HEK293T (cell line): ENCODE measurements at regions not wholly inside any gene's neighbourhood (a gene's known extent, or its start where the extent isn't known, plus 50 kb on each side); places are given as distances from the start of the nearest gene placed in this dataset.

Experiments
- CTCF ChIA-PET: fragments of 350-600 bp; formaldehyde crosslinking; extraction: SDS; loops from one replicate; lab custom pipeline; 2021; ENCODE audit warnings: antibody characterized with exemption, inconsistent platforms; lab: Yijun Ruan, JAX
- POLR2A ChIA-PET: fragments of 350-600 bp; formaldehyde crosslinking; extraction: SDS; loops from one replicate; lab custom pipeline; 2020; ENCODE audit warnings: antibody characterized with exemption, inconsistent platforms; lab: Yijun Ruan, JAX
- DNase-seq: peaks from one replicate; pipeline ENCODE4 v3.0.0; 2012; ENCODE audit warnings: mixed read lengths; ENCODE audit errors: extremely low spot score
- ARNT ChIP-seq: fragments of 450-650 bp; IDR thresholded peaks from 2 replicates; pipeline ENCODE4 v1.6.1; 2017; ENCODE audit warnings: mild to moderate bottlenecking
- BHLHE40 ChIP-seq: fragments of 450-650 bp; IDR thresholded peaks from 2 replicates; pipeline ENCODE4 v1.6.1; 2016; ENCODE audit warnings: mild to moderate bottlenecking, moderate library complexity, borderline replicate concordance
- CTBP1 ChIP-seq: fragments of 450-650 bp; IDR thresholded peaks from 2 replicates; pipeline ENCODE4 v1.6.1; 2016; ENCODE audit warnings: borderline replicate concordance
- ELF4 ChIP-seq: fragments of 450-650 bp; IDR thresholded peaks from 2 replicates; pipeline ENCODE4 v1.6.1; 2017; ENCODE audit warnings: antibody characterized with exemption
- FOXA1 ChIP-seq: fragments of 450-650 bp; IDR thresholded peaks from 2 replicates; pipeline ENCODE4 v1.6.1; 2016; ENCODE audit warnings: mild to moderate bottlenecking
- FOXK2 ChIP-seq: fragments of 450-650 bp; IDR thresholded peaks from 2 replicates; pipeline ENCODE4 v1.6.1; 2016; ENCODE audit warnings: mild to moderate bottlenecking
- FOXM1 ChIP-seq: fragments of 450-650 bp; IDR thresholded peaks from 2 replicates; pipeline ENCODE4 v1.6.1; 2017; ENCODE audit warnings: mild to moderate bottlenecking, borderline replicate concordance
- HDGF ChIP-seq: fragments of 450-650 bp; IDR thresholded peaks from 2 replicates; pipeline ENCODE4 v1.6.1; 2017; ENCODE audit warnings: antibody characterized with exemption, borderline replicate concordance
- L3MBTL2 ChIP-seq: fragments of 450-650 bp; conservative IDR thresholded peaks from 2 replicates; pipeline ENCODE4 v1.6.1; 2016; ENCODE audit warnings: mild to moderate bottlenecking
- LEF1 ChIP-seq: fragments of 450-650 bp; IDR thresholded peaks from 2 replicates; pipeline ENCODE4 v1.6.1; 2017; ENCODE audit warnings: mild to moderate bottlenecking, borderline replicate concordance
- NFRKB ChIP-seq: fragments of 450-650 bp; IDR thresholded peaks from 2 replicates; pipeline ENCODE4 v1.6.1; 2016; ENCODE audit warnings: mild to moderate bottlenecking, moderate library complexity
- SP1 ChIP-seq: fragments of 450-650 bp; IDR thresholded peaks from 2 replicates; pipeline ENCODE4 v1.6.1; 2017
- SUZ12 ChIP-seq: fragments of 450-650 bp; IDR thresholded peaks from 2 replicates; pipeline ENCODE4 v1.6.1; 2016; ENCODE audit warnings: mild to moderate bottlenecking
- TARDBP ChIP-seq: fragments of 450-650 bp; IDR thresholded peaks from 2 replicates; pipeline ENCODE4 v1.6.1; 2016
- ZNF384 ChIP-seq: fragments of 450-650 bp; IDR thresholded peaks from 2 replicates; pipeline ENCODE4 v1.6.1; 2016
- TF ChIP-seq, protein P1 (sequence below): fragments of 450-650 bp; IDR thresholded peaks from 2 replicates; pipeline ENCODE4 v1.6.1; 2016

DNA sequence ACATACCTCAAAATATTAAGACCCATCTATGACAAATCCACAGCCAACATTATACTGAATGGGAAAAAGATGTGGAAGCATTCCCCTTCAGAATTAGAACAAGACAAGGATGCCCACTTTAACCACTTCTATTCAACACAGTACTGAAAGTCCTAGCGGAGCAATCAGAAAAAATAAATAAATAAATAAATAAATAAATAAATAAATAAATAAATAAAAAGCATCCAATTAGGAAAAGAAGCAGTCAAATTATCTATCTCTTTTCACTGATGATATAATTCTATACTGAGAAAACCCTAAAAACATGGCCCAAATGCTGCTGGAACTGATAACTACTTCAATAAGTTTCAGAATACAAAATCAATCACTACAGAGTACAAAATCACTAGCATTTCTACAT, 67.5 kb downstream of the PRR32 start:
- CTCF ChIA-PET = no interaction called here
- TF ChIP-seq ELF4 (no peak), SP1 (no peak), HDGF (no peak), BHLHE40 (no peak), L3MBTL2 (no peak), CTBP1 (no peak), FOXA1 (no peak), FOXM1 (no peak)
- POLR2A ChIA-PET = no interaction called here
- DNase-seq = no peak

DNA sequence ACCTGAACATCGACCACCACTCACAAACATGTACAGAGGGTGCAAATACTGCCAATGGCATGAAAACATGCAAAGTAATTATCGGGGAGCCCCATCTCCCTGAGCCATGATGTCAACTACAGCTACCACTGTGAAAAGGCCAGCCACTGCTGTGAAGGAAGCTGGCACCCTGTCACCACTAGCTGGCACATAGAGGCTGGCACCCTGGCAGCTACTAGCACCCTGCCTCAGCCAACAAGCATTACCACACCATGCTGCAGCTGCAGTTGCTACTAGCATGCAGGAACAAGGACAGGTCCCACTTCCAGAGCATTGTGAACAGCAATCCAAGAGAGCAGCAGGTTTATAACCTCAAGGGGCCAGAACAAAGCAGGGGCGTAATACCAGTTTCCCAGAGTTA, 81.4 kb downstream of the PRR32 start:
- DNase-seq = no peak
- TF ChIP-seq CTBP1 = no peak
- no peak for TF ChIP-seq HDGF
- no peak for TF ChIP-seq BHLHE40
- no peak for TF ChIP-seq FOXA1
- TF ChIP-seq FOXK2 = no peak
- TF ChIP-seq SUZ12 = no peak
- no peak for TF ChIP-seq L3MBTL2
- TF ChIP-seq SP1 = no peak
- CTCF ChIA-PET = no interaction called here
- POLR2A ChIA-PET = no interaction called here

DNA sequence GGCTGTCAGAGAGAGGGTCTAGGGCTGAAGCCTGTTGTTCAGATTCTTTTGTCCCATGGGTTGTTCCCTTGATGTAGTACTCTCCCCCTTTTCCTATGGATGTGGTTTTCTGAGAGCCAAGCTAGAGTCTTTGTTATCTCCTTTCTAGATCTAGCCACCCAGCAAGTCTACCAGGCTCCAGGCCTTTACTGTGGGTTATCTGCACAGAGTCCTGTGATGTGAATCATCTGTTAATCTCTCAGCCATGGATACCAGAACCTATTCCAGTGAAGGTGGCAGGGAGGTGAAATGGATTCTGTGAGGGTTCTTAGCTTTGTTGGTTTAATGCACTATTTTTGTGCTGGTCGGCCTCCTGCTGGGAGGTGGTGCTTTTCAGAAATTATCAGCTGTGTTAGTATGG, 109.5 kb downstream of the PRR32 start:
- DNase-seq = no peak
- CTCF ChIA-PET = no interaction called here
- no peak for TF ChIP-seq ZNF384
- TF ChIP-seq BHLHE40 = no peak
- TF ChIP-seq HDGF = no peak
- POLR2A ChIA-PET = no interaction called here

GRCh38 chrX:126967225-126967624, 147.7 kb downstream of the PRR32 start:
- TF ChIP-seq FOXK2 (no peak), NFRKB (no peak), ARNT (no peak), ZNF384 (no peak), CTBP1 (no peak), SP1 (no peak), FOXA1 (no peak), FOXM1 (no peak), LEF1 (no peak), L3MBTL2 (no peak), TARDBP (no peak), BHLHE40 (no peak), ELF4 (no peak), SUZ12 (no peak), HDGF (no peak)
- TF ChIP-seq, protein P1, sequence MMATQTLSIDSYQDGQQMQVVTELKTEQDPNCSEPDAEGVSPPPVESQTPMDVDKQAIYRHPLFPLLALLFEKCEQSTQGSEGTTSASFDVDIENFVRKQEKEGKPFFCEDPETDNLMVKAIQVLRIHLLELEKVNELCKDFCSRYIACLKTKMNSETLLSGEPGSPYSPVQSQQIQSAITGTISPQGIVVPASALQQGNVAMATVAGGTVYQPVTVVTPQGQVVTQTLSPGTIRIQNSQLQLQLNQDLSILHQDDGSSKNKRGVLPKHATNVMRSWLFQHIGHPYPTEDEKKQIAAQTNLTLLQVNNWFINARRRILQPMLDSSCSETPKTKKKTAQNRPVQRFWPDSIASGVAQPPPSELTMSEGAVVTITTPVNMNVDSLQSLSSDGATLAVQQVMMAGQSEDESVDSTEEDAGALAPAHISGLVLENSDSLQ = no peak
- CTCF ChIA-PET = no interaction called here
- POLR2A ChIA-PET = no interaction called here
- no peak for DNase-seq

DNA sequence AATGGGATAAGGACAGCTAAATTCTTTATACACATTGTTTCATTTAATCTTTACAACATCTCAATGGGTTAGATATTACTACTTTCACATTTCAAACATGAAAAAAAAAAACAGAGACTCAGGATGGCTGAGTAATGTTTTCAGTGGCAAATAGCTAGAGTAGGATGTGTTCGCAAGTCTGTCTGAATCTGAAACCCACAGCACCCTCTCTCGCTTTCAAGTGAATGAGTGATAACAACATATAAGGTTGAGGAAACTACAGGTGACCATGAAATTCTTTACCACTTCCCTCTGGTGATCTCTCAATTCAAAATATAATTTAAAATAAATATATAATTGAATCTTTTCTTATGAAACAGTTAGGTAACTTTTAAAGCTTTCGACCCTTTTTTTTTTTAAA, 162.6 kb downstream of the PRR32 start:
- CTCF ChIA-PET = no interaction called here
- DNase-seq = no peak
- no peak for TF ChIP-seq FOXA1
- TF ChIP-seq NFRKB = no peak
- TF ChIP-seq ZNF384 = no peak
- no peak for TF ChIP-seq FOXK2
- no peak for TF ChIP-seq L3MBTL2
- TF ChIP-seq BHLHE40 = no peak
- TF ChIP-seq, protein P1 = no peak
- TF ChIP-seq SUZ12 = no peak
- TF ChIP-seq SP1 = no peak
- no peak for TF ChIP-seq LEF1
- TF ChIP-seq ARNT = no peak
- TF ChIP-seq FOXM1 = no peak
- TF ChIP-seq HDGF = no peak
- no peak for TF ChIP-seq ELF4
- POLR2A ChIA-PET = no interaction called here

DNA sequence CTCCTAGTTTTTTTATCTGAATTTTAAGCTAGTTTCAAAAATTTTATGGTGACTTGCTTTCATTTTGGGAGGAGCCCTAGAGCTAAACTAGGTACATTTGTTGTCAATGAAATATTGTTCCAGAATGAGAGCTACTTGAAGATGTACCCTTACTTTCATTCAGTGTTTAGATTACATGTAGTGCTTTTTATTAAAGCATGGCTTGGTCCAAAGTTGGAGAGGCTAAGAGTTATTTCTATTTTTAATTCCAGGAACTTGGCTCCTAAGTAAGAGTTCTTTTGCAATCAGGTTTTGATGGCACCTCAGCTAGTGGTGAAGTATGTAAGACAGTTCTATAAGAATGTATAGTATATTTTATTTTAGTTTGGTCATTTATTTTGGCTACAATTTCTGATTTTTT, 165.5 kb downstream of the PRR32 start:
- ChIA-PET POLR2A (no interaction called here), CTCF (no interaction called here)
- no peak for DNase-seq
- TF ChIP-seq ARNT (no peak), L3MBTL2 (no peak), ELF4 (no peak), FOXA1 (no peak), LEF1 (no peak), TARDBP (no peak), CTBP1 (no peak), HDGF (no peak), SUZ12 (no peak), SP1 (no peak), FOXM1 (no peak), NFRKB (no peak), BHLHE40 (no peak), FOXK2 (no peak), ZNF384 (no peak)
- TF ChIP-seq, protein P1 = no peak
